GM19239 (cell line): ENCODE measurements at regions not wholly inside any gene's neighbourhood (a gene's known extent, or its start where the extent isn't known, plus 50 kb on each side); places are given as distances from the start of the nearest gene placed in this dataset.
"Not testable (repeated sequence)": the region's sequence is repeated elsewhere in the genome, so short reads cannot be mapped to it uniquely, and the experiment has no call there.

Source experiments
- DNase-seq: peaks from one replicate; pipeline ENCODE4 v3.0.0; 2011; ENCODE audit warnings: low spot score; ENCODE audit not compliant: insufficient read length
- FAIRE-seq: peaks from 2 replicates; lab custom pipeline; 2011; peaks lifted over from hg19 to GRCh38; lab: Jason Lieb, UNC

GRCh38 chr2:121052521-121052920, 232.5 kb downstream of the TFCP2L1 start:
- no peak for FAIRE-seq
- DNase-seq: no peak

- FAIRE-seq (no peak), DNase-seq (no peak)
Measured at GRCh38 chr2:121055088-121055487, 229.9 kb downstream of the TFCP2L1 start.

- DNase-seq (no peak), FAIRE-seq (no peak)
Measured at GRCh38 chr2:121055501-121055900, 229.5 kb downstream of the TFCP2L1 start.

GRCh38 chr2:121058852-121059558, 226.0 kb downstream of the TFCP2L1 start:
- no peak for FAIRE-seq
- DNase-seq: no peak

- DNase-seq (no peak), FAIRE-seq (no peak)
Measured at GRCh38 chr2:121059651-121060649, 225.1 kb downstream of the TFCP2L1 start.

GRCh38 chr2:121061633-121062032, 223.4 kb downstream of the TFCP2L1 start:
- DNase-seq (no peak), FAIRE-seq (no peak)

GRCh38 chr2:121063471-121063870, 221.5 kb downstream of the TFCP2L1 start:
- no peak for FAIRE-seq
- DNase-seq: no peak

- DNase-seq (no peak), FAIRE-seq (no peak)
Measured at GRCh38 chr2:121064186-121064585, 220.8 kb downstream of the TFCP2L1 start.

- no peak for FAIRE-seq
Measured at GRCh38 chr2:121065239-121065638, 219.8 kb downstream of the TFCP2L1 start.

GRCh38 chr2:121066526-121066925, 218.5 kb downstream of the TFCP2L1 start:
- FAIRE-seq (no peak), DNase-seq (no peak)

More at GRCh38 chr2:121065239-121065638, 219.8 kb downstream of the TFCP2L1 start:
- DNase-seq: no peak

- no peak for DNase-seq
- no peak for FAIRE-seq
Measured at GRCh38 chr2:121068851-121069250, 216.2 kb downstream of the TFCP2L1 start.

- no peak for DNase-seq
- no peak for FAIRE-seq
Measured at GRCh38 chr2:121069434-121069969, 215.5 kb downstream of the TFCP2L1 start.

- DNase-seq: not testable (repeated sequence)
Measured at GRCh38 chr2:121070061-121070460, 214.9 kb downstream of the TFCP2L1 start.

GRCh38 chr2:121071034-121071504, 213.9 kb downstream of the TFCP2L1 start:
- DNase-seq (peak; percentile 58), FAIRE-seq (no peak)

More at GRCh38 chr2:121070061-121070460, 214.9 kb downstream of the TFCP2L1 start:
- FAIRE-seq: not testable (repeated sequence)

- no peak for FAIRE-seq
Measured at GRCh38 chr2:121072784-121073183, 212.2 kb downstream of the TFCP2L1 start.

GRCh38 chr2:121073320-121074210, 211.4 kb downstream of the TFCP2L1 start:
- DNase-seq (no peak), FAIRE-seq (no peak)

More at GRCh38 chr2:121072784-121073183, 212.2 kb downstream of the TFCP2L1 start:
- DNase-seq: no peak

GRCh38 chr2:121074293-121074932, 210.6 kb downstream of the TFCP2L1 start:
- no peak for FAIRE-seq
- no peak for DNase-seq

GRCh38 chr2:121075006-121075551, 209.9 kb downstream of the TFCP2L1 start:
- FAIRE-seq (no peak), DNase-seq (no peak)
